ENCODE measurements at regions not wholly inside any gene's neighbourhood (a gene's known extent, or its start where the extent isn't known, plus 50 kb on each side); places are given as distances from the start of the nearest gene placed in this dataset.

- TF ChIP-seq, protein P1, sequence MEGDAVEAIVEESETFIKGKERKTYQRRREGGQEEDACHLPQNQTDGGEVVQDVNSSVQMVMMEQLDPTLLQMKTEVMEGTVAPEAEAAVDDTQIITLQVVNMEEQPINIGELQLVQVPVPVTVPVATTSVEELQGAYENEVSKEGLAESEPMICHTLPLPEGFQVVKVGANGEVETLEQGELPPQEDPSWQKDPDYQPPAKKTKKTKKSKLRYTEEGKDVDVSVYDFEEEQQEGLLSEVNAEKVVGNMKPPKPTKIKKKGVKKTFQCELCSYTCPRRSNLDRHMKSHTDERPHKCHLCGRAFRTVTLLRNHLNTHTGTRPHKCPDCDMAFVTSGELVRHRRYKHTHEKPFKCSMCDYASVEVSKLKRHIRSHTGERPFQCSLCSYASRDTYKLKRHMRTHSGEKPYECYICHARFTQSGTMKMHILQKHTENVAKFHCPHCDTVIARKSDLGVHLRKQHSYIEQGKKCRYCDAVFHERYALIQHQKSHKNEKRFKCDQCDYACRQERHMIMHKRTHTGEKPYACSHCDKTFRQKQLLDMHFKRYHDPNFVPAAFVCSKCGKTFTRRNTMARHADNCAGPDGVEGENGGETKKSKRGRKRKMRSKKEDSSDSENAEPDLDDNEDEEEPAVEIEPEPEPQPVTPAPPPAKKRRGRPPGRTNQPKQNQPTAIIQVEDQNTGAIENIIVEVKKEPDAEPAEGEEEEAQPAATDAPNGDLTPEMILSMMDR (IDR thresholded peaks at IDR 0.05; ENCODE audit: low read depth, low read length), result no peak
- no peak for TF ChIP-seq EZH2phosphoT487 (IDR thresholded peaks at IDR 0.05; ENCODE audit: low read depth)
Observed at GRCh38 chr5:15159606-15160005, 288.0 kb upstream of the ANKH start.

All from OCI-LY3 (cell line).